Left lung (tissue), 4 donors: ENCODE measurements at regions not wholly inside any gene's neighbourhood (a gene's known extent, or its start where the extent isn't known, plus 50 kb on each side); places are given as distances from the start of the nearest gene placed in this dataset.

Experiments used
- ATAC-seq: fragments of 200-7000 bp; cut with Tn5 transposase; one replicate; pipeline ENCODE4 v1.9.1; 2020; ENCODE audit warnings: moderate library complexity
- DNase-seq, 4 donors: peaks; one replicate each; pipeline ENCODE4 v3.0.0-alpha.2; 2013 to 2020
- H3K27ac ChIP-seq, 2 donors: fragments of 200-600 bp; sonication (generic) in 1 of 2; one replicate each; pipeline versions ENCODE4 v1.5.0 to v1.8.0; 2020 to 2021
- H3K27me3 ChIP-seq, 2 donors: fragments of 200-600 bp; sonication (generic) in 1 of 2; one replicate each; pipeline versions ENCODE4 v1.5.0 to v1.8.0; 2020 to 2021
- H3K36me3 ChIP-seq, 2 donors: fragments of 200-600 bp; sonication (generic) in 1 of 2; one replicate each; pipeline versions ENCODE4 v1.5.0 to v1.8.0; 2020 to 2021
- H3K4me1 ChIP-seq, 2 donors: fragments of 200-600 bp; one replicate each; pipeline ENCODE4 v1.8.0; 2021
- H3K4me3 ChIP-seq, 2 donors: fragments of 200-600 bp; sonication (generic) in 1 of 2; one replicate each; pipeline versions ENCODE4 v1.5.0 to v1.8.0; 2020 to 2021; ENCODE audit warnings: mild to moderate bottlenecking in 1 of 2
- H3K9me3 ChIP-seq, 2 donors: fragments of 200-600 bp; sonication (generic) in 1 of 2; one replicate each; pipeline versions ENCODE4 v1.5.0 to v1.8.0; 2020 to 2021
- CTCF ChIP-seq, 2 donors: fragments of 200-600 bp; sonication (generic) in 1 of 2; IDR thresholded peaks; one replicate each; pipeline versions ENCODE4 v1.5.0 to v1.8.0; 2021; ENCODE audit warnings: antibody characterized with exemption in 2 of 2
- intact Hi-C, 2 donors: fragments of 100-400 bp; cut with DNase I; formaldehyde crosslinking; loops; one replicate each; pipeline versions ENCODE4 v1.11.2 to v1.14.2; 2022
- donor health status: DM: no; HTN: yes; CAD: no.
- donor health status: DM: no; HTN: no; CAD: no.

GRCh38 chr6:16058201-16058928 is 70.5 kb upstream of the MYLIP start:
- ATAC-seq (no peak), DNase-seq (no peak)
- intact Hi-C loops: no loop called here
- no peaks in the 10 kb centered on the region for H3K4me1 ChIP-seq
- H3K27me3 ChIP-seq: no peaks in the 10 kb centered on the region
- H3K36me3 ChIP-seq: no peaks in the 10 kb centered on the region
- H3K27ac ChIP-seq: no peak overlapping the region
- no peak for TF ChIP-seq CTCF (IDR thresholded peaks at IDR 0.05)
- no peaks in the 10 kb centered on the region for H3K9me3 ChIP-seq
- H3K4me3 ChIP-seq: no peak overlapping the region

- intact Hi-C loops: no loop called here
These were observed 71.4 kb upstream of the MYLIP start for GRCh38 chr6:16057446-16057845.

GRCh38 chr6:16056263-16056870 is 72.5 kb upstream of the MYLIP start:
- H3K9me3 ChIP-seq: no peaks in the 10 kb centered on the region
- H3K27me3 ChIP-seq: no peaks in the 10 kb centered on the region
- H3K27ac ChIP-seq: no peak overlapping the region
- ATAC-seq (no peak), DNase-seq (no peak)
- no peak for TF ChIP-seq CTCF (IDR thresholded peaks at IDR 0.05)
- intact Hi-C loops: no loop called here
- no peaks in the 10 kb centered on the region for H3K36me3 ChIP-seq
- H3K4me3 ChIP-seq: no peak overlapping the region
- H3K4me1 ChIP-seq: no peaks in the 10 kb centered on the region

More at GRCh38 chr6:16057446-16057845, 71.4 kb upstream of the MYLIP start:
- ATAC-seq (no peak), DNase-seq (no peak)
- H3K27me3 ChIP-seq: no peaks in the 10 kb centered on the region
- H3K27ac ChIP-seq: no peak overlapping the region
- no peaks in the 10 kb centered on the region for H3K9me3 ChIP-seq
- no peak overlapping the region for H3K4me3 ChIP-seq
- H3K4me1 ChIP-seq: no peaks in the 10 kb centered on the region
- no peaks in the 10 kb centered on the region for H3K36me3 ChIP-seq
- TF ChIP-seq CTCF (IDR thresholded peaks at IDR 0.05): no peak

- H3K4me1 ChIP-seq: no peaks in the 10 kb centered on the region
- ATAC-seq (no peak), DNase-seq (no peak)
- H3K27me3 ChIP-seq: no peaks in the 10 kb centered on the region
- H3K9me3 ChIP-seq: no peaks in the 10 kb centered on the region
- H3K4me3 ChIP-seq: no peak overlapping the region
- intact Hi-C loops: no loop called here
- H3K27ac ChIP-seq: no peak overlapping the region
- no peak for TF ChIP-seq CTCF (IDR thresholded peaks at IDR 0.05)
- H3K36me3 ChIP-seq: no peaks in the 10 kb centered on the region
These were observed 73.0 kb upstream of the MYLIP start for GRCh38 chr6:16055852-16056251.

GRCh38 chr6:16049168-16049567 is 79.7 kb upstream of the MYLIP start:
- no peak for TF ChIP-seq CTCF (IDR thresholded peaks at IDR 0.05)
- Histone ChIP-seq H3K27ac (no peak overlapping the region), H3K4me1 (no peaks in the 10 kb centered on the region), H3K9me3 (no peaks in the 10 kb centered on the region), H3K36me3 (no peaks in the 10 kb centered on the region), H3K4me3 (no peak overlapping the region), H3K27me3 (no peaks in the 10 kb centered on the region)
- ATAC-seq (no peak), DNase-seq (no peak)
- intact Hi-C loops: no loop called here
